ENCODE measurements at regions not wholly inside any gene's neighbourhood (a gene's known extent, or its start where the extent isn't known, plus 50 kb on each side); places are given as distances from the start of the nearest gene placed in this dataset.

- no peak for DNase-seq
Observed at GRCh38 chr16:6988846-6989245, 343.8 kb upstream of the RBFOX1 start.

- DNase-seq: no peak
Observed at GRCh38 chr16:6977916-6978315, 354.7 kb upstream of the RBFOX1 start.

GRCh38 chr16:6977291-6977690 lies 355.4 kb upstream of the RBFOX1 start:
- DNase-seq: no peak

- no peak for DNase-seq
Observed at GRCh38 chr16:6976716-6977115, 355.9 kb upstream of the RBFOX1 start.

- DNase-seq: no peak
Observed at GRCh38 chr16:6970171-6970857, 362.3 kb upstream of the RBFOX1 start.

GRCh38 chr16:6969594-6969993 lies 363.1 kb upstream of the RBFOX1 start:
- DNase-seq: no peak

- DNase-seq: no peak
Observed at GRCh38 chr16:6967796-6968320, 364.8 kb upstream of the RBFOX1 start.

DNA sequence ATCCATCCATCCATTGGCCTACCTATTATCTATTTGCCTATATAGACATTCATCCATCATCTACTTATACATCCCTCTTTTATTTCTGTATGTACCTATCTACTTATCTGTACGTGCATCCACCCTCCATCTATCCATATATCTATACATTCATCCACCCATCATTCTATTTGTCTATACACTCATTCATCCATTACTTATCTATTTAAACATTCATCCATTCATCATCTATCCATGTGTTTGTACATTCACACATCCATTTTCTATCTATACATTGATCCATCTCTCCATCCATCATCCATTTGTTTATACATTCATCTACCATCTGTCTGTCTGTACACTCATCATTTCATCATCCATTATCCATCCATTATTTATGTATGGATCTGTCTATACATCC lies 365.7 kb upstream of the RBFOX1 start:
- no peak for DNase-seq

- DNase-seq: no peak
Observed at GRCh38 chr16:6964679-6965078, 368.0 kb upstream of the RBFOX1 start.

DNA sequence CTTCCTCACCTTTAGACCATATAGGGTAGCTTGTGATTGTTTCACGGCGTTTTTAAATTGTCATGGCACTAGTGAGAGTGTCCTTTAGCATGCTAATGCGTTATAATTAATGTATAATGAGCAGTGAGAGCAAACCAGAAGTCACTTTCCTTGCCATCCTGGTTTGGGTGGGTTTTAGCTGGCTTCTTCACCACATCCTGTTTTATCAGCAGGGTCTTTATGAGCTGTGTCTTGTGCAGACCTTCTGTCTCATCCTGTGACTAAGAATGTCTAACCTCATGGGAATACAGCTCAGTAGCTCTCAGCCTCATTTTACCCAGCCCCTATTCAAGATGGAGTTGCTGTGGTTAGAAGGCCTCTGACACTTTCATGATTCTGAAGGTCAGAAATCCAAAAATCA lies 370.9 kb upstream of the RBFOX1 start:
- no peak for DNase-seq

DNA sequence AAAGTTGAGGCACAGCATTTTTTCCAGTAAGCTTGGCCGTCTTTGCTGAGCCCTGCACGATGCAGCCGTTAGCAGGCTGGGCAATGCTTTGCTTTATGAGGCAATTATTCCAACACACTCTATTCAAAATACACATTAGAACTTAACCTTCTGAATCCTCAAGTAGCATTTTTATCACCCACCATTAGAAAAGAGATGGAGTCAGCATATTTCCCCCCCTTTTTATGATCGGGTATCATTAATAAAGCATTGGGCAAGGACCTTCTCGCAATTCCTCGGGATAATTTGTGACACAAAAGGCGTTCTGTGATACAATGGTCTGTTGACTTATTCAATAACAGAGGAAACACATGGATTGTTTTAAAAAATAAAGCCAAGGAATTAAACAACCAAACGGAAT lies 374.5 kb upstream of the RBFOX1 start:
- DNase-seq: no peak

DNA sequence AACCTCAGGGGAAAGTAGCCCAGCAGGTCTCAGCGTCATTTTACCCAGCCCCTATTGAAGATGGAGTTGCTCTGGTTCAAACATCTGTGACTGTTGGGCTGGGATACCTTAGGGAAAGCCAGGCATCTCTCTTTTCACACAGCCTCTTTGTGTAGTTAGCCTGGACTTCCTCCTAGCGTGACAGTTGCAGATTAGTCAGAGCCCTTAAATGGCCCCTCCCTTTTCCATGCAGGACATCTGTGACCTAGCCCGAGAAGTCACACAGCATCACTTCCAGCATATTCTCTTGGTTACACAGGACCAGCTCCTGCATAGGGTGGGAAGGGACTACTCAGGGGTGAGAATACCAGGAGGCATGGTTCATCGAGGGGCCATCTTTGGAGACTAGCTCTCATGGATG lies 375.0 kb upstream of the RBFOX1 start:
- DNase-seq: no peak

DNA sequence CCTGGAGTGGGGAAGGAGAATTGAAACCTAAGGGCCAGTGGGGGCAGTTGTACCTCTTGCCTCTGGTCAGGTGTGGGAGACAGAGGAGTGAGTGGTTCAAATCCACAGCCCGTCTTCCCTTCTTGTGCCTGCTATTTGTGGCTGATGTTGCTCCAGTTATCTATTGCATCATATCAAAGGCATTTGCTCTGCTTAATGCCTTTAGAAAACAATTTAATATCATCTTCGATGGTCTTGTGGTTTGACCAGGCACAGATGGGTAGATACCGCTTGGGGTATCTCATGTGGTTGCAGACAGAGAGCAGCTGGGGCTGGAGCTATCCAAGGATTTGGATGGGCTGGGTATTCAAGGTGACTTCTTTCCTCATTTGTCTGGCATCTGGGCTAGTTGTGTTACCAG lies 376.1 kb upstream of the RBFOX1 start:
- DNase-seq: no peak

GRCh38 chr16:6955303-6955702 lies 377.3 kb upstream of the RBFOX1 start:
- DNase-seq: no peak

DNA sequence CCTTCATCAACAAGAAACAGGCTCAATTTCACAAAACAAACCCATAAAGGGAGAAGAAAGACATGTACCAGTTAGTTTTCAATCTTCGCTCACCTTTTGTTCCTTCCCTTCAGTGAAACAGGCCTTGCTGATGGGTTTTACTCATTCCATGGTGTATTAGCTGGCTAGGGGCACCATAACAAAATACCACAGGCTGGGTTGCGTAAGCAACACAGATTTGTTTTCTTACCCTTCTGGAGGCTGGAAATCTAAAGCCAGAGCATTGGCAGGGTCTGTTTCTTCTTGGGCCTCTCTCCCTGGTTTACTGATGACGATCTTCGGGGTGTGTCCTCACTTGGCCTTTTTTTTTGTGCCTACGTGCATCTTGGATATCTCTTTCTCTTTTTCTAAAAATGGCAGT lies 383.4 kb upstream of the RBFOX1 start:
- no peak for DNase-seq

- no peak for DNase-seq
Observed at GRCh38 chr16:6947291-6947690, 385.4 kb upstream of the RBFOX1 start.

- DNase-seq: no peak
Observed at GRCh38 chr16:6946802-6947201, 385.8 kb upstream of the RBFOX1 start.

DNA sequence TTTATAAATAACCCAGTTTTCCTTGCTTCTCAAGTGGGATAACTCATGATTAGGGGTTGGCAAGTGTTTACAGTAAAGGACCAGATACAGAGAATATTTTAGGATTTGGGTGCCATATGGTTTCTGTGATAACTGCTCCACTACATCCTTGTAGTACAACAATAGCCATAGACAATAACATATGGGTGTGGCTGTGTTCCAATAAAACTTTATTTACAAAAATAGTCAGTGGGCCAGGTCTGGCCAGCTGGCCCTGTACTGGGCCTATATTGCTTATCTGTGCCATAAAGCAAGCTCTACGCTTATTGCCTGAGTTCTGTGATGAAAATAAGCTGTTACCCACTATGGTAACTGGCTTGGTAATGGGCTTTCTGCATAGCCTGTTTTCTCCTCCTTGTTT lies 386.5 kb upstream of the RBFOX1 start:
- DNase-seq: no peak

GRCh38 chr16:6940968-6941367 lies 391.7 kb upstream of the RBFOX1 start:
- DNase-seq: no peak

- no peak for DNase-seq
Observed at GRCh38 chr16:6937641-6938040, 395.0 kb upstream of the RBFOX1 start.

DNA sequence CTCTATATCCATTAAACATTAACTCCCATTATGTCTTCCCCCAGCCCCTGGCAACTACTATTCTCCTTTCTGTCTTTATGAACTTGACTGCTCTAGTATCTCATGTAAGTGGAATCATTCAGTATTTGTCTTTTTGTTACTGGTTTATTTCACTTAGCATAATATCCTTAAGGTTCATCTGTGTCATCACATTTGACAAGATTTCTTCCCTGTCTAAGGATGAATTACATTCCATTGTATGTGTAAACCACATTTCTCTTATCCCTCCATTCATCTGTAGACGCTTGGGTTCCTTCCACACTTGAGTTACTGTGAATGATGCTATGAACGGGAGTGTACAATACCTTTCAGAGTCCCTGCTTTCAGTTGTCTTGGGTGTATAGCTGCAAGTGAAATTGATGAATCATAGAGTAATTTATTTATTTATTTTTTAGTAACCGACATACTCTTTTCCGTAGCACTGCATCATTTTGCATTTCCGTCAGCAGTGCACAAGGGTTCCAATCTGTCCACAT lies 399.7 kb upstream of the RBFOX1 start:
- DNase-seq: no peak

DNA sequence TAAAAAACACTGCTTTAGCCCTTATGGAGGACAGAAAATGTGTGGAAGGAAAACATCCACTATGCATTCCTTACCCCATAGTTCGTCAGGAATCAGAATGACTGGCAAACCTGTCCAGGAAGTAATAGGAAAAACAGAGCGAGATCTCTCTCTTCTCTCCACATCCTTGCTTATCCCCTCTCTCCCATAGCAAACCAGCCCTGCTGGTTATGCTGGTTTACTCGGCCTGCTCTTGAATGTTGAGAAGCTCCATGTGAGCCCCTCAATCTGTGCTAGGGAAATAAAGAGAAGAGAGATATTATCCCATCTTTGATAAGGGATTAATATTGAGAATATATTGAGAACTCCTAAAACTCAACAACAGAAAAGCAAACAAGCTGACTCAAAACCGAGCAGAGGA lies 402.8 kb upstream of the RBFOX1 start:
- no peak for DNase-seq

GRCh38 chr16:6926762-6927161 lies 405.9 kb upstream of the RBFOX1 start:
- DNase-seq: no peak

DNA sequence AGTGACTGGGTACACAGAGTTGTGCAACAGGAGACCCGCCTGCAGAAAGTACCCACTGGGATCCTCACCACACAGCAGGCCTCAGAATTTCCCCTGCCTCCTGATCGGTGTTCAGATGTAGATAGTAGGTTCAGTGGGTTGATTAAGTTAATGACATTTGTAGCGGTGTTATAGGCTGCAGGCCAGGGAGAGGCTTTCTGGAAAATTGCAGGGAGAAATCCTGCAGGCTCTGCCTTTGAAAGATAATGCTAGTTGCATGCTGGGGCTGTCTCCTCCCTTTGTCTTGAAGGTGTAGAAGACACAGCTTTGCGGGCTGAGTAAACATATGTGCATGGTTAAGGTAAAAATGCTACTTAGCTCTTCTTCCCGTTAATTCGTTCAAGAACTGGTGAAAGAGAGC lies 406.3 kb upstream of the RBFOX1 start:
- DNase-seq: no peak

DNA sequence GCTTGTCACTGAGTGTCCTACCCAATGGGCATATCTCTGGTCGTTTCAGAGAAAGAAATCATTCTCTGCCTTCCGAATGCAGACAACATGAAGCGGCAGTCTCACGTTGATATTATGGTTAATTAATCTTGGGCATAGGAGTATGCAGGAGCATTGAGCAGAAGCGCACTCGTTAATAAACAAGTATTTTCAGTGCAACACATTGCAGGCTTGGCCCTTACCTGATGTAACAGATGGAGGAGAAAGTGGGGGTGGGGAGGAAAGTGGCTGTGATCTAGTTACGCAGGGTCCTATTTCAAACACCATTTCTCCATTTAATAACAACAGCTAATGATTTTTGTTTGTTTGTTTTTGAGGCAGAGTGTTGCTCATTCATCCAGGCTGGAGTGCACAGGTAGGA lies 414.0 kb upstream of the RBFOX1 start:
- no peak for DNase-seq
